Loucy (cell line): ENCODE measurements at regions not wholly inside any gene's neighbourhood (a gene's known extent, or its start where the extent isn't known, plus 50 kb on each side); places are given as distances from the start of the nearest gene placed in this dataset.

Experiments
- CTCF ChIP-seq: fragments of 200-600 bp; sonication (generic); conservative IDR thresholded peaks from 2 replicates; pipeline ENCODE4 v1.5.1; 2014; ENCODE audit warnings: mild to moderate bottlenecking, antibody characterized with exemption, low read length
- EZH2phosphoT487 ChIP-seq: fragments of 200-600 bp; IDR thresholded peaks from 2 replicates; pipeline ENCODE4 v1.6.1; 2018; ENCODE audit warnings: antibody characterized with exemption, mild to moderate bottlenecking, moderate library complexity, borderline replicate concordance

GRCh38 chr7:106537119-106537518 is 123.8 kb downstream of the CCDC71L start:
- TF ChIP-seq CTCF, result no peak
- no peak for TF ChIP-seq EZH2phosphoT487
